EL (cell line): ENCODE measurements at regions not wholly inside any gene's neighbourhood (a gene's known extent, or its start where the extent isn't known, plus 50 kb on each side); places are given as distances from the start of the nearest gene placed in this dataset.
"Not testable (repeated sequence)": the region's sequence is repeated elsewhere in the genome, so short reads cannot be mapped to it uniquely, and the experiment has no call there.

Experiments used
- DNase-seq: peaks from one replicate; pipeline ENCODE4 v3.0.0-alpha.2; 2016

DNA sequence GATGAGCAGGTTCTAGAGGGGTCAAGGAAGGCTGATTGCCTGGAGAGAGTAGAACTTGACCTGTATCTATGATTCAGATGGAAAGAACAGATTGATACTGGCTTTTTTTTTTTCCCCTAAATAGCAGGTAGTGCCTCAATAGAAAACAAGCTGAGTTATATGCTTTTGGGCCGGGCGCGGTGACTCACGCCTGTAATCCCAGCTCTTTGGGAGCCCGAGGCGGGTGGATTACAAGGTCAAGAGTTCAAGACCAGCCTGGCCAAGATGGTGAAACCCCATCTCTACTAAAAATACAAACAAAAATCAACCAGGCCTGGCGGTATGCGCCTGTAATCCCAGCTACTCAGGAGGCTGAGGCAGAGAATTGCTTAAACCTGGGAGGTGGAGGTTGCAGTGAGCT is 186.1 kb downstream of the CEP135 start:
- not testable (repeated sequence) for DNase-seq

DNA sequence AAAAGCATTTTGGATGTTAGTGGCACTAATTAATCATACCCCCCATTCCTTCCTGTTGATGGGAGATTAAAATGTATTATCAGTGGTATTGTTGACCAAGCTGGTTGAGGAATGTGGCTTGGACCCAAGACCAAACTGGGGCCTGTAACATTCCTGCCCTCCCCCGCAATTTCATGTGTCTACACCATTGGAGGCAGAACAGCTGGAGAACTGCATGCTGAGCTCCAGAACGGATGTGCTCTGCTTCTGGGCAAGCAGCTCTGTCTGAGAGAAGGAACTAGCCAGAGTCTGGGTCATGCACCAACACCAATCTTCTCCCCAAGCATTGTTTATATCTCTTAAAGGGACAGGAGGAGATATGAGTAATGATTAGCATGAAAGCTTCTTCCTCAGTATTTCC is 185.5 kb downstream of the CEP135 start:
- peak; percentile 4 for DNase-seq

- DNase-seq, result no peak
Observed at GRCh38 chr4:56132835-56133234, 184.1 kb downstream of the CEP135 start.

DNA sequence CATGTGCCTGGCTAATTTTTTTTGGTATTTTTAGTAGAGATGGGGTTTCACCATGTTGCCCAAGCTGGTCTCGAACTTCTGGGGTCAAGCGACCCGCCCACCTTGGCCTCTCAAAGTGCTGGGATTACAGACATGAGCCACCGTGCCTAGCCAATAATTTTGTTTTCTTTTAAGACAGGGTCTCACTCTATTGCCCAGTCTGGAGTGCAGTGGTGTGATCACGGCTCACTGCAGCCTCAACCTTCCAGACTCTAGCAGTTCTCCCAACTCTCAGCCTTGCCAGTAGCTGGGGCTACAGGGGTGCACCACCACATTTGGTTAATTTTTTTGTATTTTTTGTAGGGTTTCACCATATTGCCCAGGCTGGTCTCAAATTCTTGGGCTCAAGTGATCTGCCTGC is 183.4 kb downstream of the CEP135 start:
- DNase-seq, result not testable (repeated sequence)

GRCh38 chr4:56130606-56131155 is 181.9 kb downstream of the CEP135 start:
- no peak for DNase-seq

- no peak for DNase-seq
Observed at GRCh38 chr4:56129431-56129861, 180.7 kb downstream of the CEP135 start.

GRCh38 chr4:56128213-56128612 is 179.5 kb downstream of the CEP135 start:
- no peak for DNase-seq

- no peak for DNase-seq
Observed at GRCh38 chr4:56127716-56128115, 179.0 kb downstream of the CEP135 start.

DNA sequence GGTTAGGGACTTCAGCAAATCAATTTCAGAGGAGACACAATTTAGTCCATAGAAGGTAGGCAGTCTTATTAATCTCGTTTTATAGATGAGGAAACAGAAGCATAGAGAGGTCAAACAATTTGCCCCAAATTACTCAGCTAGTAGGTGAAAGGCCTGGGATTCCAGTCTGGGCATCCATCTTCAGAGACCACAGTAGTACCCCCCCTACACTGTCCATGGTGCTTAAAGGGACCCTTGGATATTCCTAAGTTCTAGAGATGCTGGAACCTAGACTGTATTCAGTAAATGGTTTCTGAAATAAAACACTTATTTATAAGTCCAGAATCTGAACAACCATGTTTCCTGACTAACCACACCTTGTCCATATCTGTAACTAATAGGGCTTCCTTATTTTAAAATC is 174.8 kb downstream of the CEP135 start:
- DNase-seq, result no peak

DNA sequence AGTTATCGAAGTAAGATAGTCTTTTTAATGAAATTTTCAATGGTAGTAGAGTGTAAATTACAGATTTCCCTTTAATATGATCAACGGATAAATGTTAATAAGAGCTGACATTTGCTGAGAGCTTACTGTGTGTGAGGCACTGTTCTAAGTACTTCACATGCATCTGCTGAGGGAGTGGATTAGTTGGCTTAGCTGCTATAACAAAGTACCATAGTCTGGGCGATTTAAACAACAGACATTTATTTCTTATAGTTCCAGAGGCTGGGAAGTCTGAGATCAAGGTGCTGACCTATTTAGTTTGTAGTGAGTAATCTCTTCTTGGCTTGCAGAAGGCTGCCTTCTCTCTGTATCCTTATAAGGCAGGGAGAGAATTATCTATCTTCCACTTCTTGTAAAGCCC is 174.3 kb downstream of the CEP135 start:
- DNase-seq, result no peak

GRCh38 chr4:56118845-56119244 is 170.1 kb downstream of the CEP135 start:
- DNase-seq, result no peak

GRCh38 chr4:56118055-56118454 is 169.3 kb downstream of the CEP135 start:
- DNase-seq, result no peak

GRCh38 chr4:56115898-56116297 is 167.2 kb downstream of the CEP135 start:
- no peak for DNase-seq

DNA sequence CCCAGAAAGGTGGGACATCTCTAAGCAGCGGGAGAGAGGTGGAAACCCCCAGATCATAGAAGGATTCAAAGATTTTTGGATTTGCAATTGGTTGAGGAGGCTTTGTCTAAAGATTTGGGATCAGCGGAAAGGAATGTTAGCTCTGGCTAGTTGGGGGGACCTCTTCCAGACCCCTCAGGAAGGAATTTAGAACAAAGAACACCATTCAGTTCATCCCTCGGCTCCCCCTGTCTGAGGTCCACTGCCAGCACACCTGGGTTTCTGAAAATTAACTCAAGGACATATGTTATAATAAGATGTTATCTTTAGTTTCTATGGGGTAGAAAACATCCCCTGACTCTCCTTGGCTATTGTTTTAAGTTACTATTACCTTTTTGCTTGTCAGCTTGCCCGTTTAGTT is 163.6 kb downstream of the CEP135 start:
- DNase-seq, result no peak

DNA sequence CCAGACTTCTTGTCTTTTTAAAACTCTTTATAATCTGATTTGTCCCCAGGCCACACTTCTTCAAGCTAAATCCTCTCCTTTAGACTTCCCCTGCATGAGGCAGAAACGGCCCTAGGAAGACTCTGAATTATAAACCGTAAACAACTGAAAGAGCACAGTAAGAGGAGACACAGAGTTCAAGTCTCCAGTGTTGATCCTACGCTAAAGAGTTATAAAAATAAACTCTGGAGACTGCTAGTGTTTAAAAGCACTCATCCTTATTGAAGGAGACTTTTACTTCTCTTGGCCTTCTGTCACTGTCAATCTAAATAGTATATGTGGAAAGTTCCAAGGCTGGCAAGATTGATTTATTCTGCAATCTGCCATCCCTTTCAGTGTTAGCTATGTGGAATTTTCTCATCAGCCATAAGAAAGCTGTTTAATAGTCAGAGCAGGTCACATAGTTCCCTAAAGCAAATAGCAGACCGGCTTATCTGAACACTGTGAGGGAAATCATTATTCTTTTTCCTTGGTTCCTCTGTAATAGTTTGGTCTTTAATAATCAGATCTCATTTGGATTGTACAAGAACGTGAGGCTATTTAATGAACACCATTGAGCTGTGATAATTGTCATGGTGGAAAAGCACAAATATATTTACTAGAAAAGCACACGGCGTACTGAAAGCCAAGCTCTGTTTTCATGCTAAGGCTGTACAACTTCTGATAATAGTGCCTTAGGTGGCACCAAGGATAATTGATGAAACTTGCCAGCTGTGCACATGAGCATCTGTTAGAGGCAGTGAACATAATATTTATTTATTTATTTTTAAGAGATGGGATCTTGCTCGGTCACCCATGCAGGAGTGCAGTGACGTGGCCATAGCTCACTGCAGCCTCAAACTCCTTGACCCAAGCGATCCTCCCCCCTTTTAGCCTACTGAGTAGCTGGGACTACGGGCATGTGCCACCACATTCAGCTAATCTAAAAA is 157.7 kb downstream of the CEP135 start:
- no peak for DNase-seq

- DNase-seq, result no peak
Observed at GRCh38 chr4:56104188-56104587, 155.4 kb downstream of the CEP135 start.

DNA sequence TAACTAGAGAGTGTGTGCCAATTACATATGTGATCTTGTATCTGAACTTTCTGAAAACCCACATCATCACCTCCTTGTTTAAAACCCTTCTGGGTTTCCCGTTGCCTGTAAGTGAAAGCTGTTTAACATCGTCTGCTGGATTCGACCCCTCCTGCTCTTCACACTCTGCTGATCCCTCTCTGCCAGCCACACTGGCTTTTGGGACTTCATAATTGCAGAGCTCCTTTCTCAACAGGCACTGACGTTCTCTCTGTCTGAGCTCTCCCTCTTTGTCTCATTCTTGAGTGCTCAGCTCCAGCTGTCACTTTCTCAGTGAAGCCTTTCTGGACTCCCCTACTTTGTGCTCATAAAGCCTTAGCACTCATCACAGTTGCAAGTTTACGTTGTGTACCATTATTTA is 153.9 kb downstream of the CEP135 start:
- no peak for DNase-seq

- no peak for DNase-seq
Observed at GRCh38 chr4:56099378-56099786, 150.6 kb downstream of the CEP135 start.

- no peak for DNase-seq
Observed at GRCh38 chr4:56093576-56093975, 144.8 kb downstream of the CEP135 start.

DNA sequence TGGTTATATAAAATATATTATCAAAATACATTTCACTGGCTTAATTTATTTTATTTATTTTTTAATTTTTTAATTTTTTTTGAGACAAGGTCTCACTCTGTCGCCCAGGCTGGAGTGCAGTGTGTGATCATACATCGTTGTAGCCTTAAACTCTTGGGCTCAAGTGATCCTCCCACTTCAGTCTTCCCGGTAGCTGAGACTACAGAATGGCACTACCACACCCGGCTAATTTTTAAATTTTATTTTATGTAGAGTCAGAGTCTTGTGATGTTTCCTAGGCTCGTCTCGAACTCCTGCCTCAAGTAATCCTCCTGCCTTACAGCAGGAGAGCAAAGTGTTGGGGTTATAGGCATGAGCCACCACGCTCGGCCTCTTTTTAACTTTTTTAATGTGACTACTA is 143.8 kb downstream of the CEP135 start:
- DNase-seq, result no peak

- DNase-seq, result no peak
Observed at GRCh38 chr4:56086561-56086960, 137.8 kb downstream of the CEP135 start.

DNA sequence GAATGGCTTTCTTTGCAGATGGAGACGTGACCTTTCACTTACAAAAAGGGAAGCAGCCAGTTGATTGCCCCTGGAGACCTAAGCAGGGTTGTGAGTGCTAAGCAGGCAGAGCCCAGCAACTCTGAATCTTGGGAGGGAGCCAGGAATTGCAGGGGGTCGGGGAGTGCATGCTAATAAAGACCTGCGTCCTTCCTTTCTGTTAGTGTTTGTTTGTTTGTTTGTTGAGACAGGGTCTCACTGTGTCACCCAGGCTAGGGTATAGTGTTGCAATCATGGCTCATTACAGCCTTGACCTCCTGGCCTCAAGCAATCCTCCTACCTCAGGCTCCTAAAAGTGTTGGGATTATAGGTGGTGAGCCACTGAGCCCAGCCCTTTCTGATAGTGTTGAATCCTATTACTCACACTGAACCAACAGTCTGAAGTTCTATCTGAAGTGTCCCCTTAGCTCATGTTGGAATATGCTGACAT is 137.4 kb downstream of the CEP135 start:
- DNase-seq, result no peak

DNA sequence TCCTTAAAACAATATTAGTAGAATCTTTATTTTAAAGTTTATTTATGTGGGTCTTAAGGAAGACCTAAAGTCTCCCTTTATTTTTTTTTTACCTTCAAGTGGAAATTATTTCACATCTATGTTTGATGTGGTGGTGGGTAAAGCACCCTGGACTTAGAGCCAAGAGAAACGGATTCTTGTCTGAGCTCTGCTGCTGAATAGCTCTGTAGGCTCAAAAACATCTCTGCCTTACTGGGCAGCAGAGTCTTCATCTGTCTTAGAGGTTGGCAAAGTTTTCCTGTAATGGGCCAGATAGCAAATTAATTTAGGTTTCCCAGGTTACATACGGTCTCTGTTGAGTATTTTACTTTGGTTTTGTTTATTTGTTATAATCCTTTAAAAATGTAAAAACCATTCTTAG is 136.5 kb downstream of the CEP135 start:
- DNase-seq, result no peak

- no peak for DNase-seq
Observed at GRCh38 chr4:56084851-56085250, 136.1 kb downstream of the CEP135 start.
